WTC11 (cell line): ENCODE measurements at regions not wholly inside any gene's neighbourhood (a gene's known extent, or its start where the extent isn't known, plus 50 kb on each side); places are given as distances from the start of the nearest gene placed in this dataset.

Experiments
- ATAC-seq: fragments of 200-7000 bp; cut with Tn5 transposase; 2 replicates; pipeline ENCODE4 v1.10.0; 2021; ENCODE audit warnings: mild to moderate bottlenecking, moderate library complexity
- CTCF ChIA-PET: fragments of 300-600 bp; sonication (Branson Sonifier 250); formaldehyde crosslinking; loops from one replicate; lab custom pipeline; 2021; ENCODE audit warnings: antibody characterized with exemption; lab: Charles Lee
- POLR2A ChIA-PET: fragments of 350-600 bp; sonication (Branson Sonifier 250); formaldehyde crosslinking; loops from one replicate; lab custom pipeline; 2021; ENCODE audit warnings: antibody characterized with exemption; lab: Charles Lee
- DNase-seq: peaks from one replicate; pipeline ENCODE4 v3.0.0; 2021; ENCODE audit warnings: low spot score
- H3K27ac Mint-ChIP-seq: 2 replicates; pipeline ENCODE4 v1.8.0; 2021; ENCODE audit warnings: mixed read lengths
- H3K27me3 Mint-ChIP-seq: 2 replicates; pipeline ENCODE4 v1.8.0; 2021; ENCODE audit warnings: low read depth, mild to moderate bottlenecking, moderate library complexity, mixed read lengths
- H3K36me3 Mint-ChIP-seq: 2 replicates; pipeline ENCODE4 v1.8.0; 2021; ENCODE audit warnings: mixed read lengths
- H3K4me1 Mint-ChIP-seq: 2 replicates; pipeline ENCODE4 v1.8.0; 2022; ENCODE audit warnings: mixed read lengths
- H3K4me3 Mint-ChIP-seq: 2 replicates; pipeline ENCODE4 v1.8.0; 2021; ENCODE audit warnings: mild to moderate bottlenecking, moderate library complexity, mixed read lengths
- H3K9me3 Mint-ChIP-seq: 2 replicates; pipeline ENCODE4 v1.8.0; 2021; ENCODE audit warnings: mixed read lengths
- ATF1 ChIP-seq: sonication (generic); formaldehyde crosslinking; IDR thresholded peaks from 2 replicates; pipeline ENCODE4 v1.8.1; 2023; ENCODE audit warnings: mild to moderate bottlenecking, moderate library complexity, missing genetic modification reagents
- ATF6 ChIP-seq: sonication (generic); formaldehyde crosslinking; IDR thresholded peaks from 2 replicates; pipeline ENCODE4 v1.8.1; 2023; ENCODE audit warnings: mild to moderate bottlenecking, missing genetic modification reagents
- CBFB ChIP-seq: sonication (generic); formaldehyde crosslinking; IDR thresholded peaks from 2 replicates; pipeline ENCODE4 v1.8.1; 2022; ENCODE audit warnings: mild to moderate bottlenecking, low read depth, missing genetic modification reagents
- E2F1 ChIP-seq: sonication (generic); formaldehyde crosslinking; IDR thresholded peaks from 2 replicates; pipeline ENCODE4 v1.8.0; 2022; ENCODE audit warnings: mild to moderate bottlenecking, missing genetic modification reagents
- E2F4 ChIP-seq: sonication (generic); formaldehyde crosslinking; IDR thresholded peaks from 2 replicates; pipeline ENCODE4 v1.8.1; 2022; ENCODE audit warnings: low read depth, mild to moderate bottlenecking, moderate library complexity, missing genetic modification reagents, borderline replicate concordance
- E2F5 ChIP-seq: sonication (generic); formaldehyde crosslinking; IDR thresholded peaks from 2 replicates; pipeline ENCODE4 v1.8.1; 2022; ENCODE audit warnings: mild to moderate bottlenecking, moderate library complexity, missing genetic modification reagents
- ELF4 ChIP-seq: sonication (generic); formaldehyde crosslinking; IDR thresholded peaks from 2 replicates; pipeline ENCODE4 v1.8.1; 2022; ENCODE audit warnings: low read depth, mild to moderate bottlenecking, moderate library complexity, missing genetic modification reagents
- ERG ChIP-seq: fragments of 250-450 bp; sonication (Bioruptor Pico); IDR thresholded peaks from 2 replicates; pipeline ENCODE4 v1.8.0; 2021; ENCODE audit warnings: mild to moderate bottlenecking
- FOXJ3 ChIP-seq: sonication (generic); formaldehyde crosslinking; IDR thresholded peaks from 2 replicates; pipeline ENCODE4 v1.9.0; 2021; ENCODE audit warnings: missing genetic modification reagents, mild to moderate bottlenecking, borderline replicate concordance
- GRHL2 ChIP-seq: fragments of 250-450 bp; sonication (Bioruptor Pico); IDR thresholded peaks from 2 replicates; pipeline ENCODE4 v1.8.0; 2022; ENCODE audit warnings: mild to moderate bottlenecking, moderate library complexity; ENCODE audit not compliant: insufficient replicate concordance, severe bottlenecking
- HMGXB4 ChIP-seq: sonication (generic); formaldehyde crosslinking; IDR thresholded peaks from 2 replicates; pipeline ENCODE4 v1.8.1; 2023; ENCODE audit warnings: mild to moderate bottlenecking, moderate library complexity, missing genetic modification reagents
- MLX ChIP-seq: sonication (generic); formaldehyde crosslinking; IDR thresholded peaks from 2 replicates; pipeline ENCODE4 v1.8.1; 2023; ENCODE audit warnings: mild to moderate bottlenecking, missing genetic modification reagents, moderate library complexity
- NFE2L1 ChIP-seq: sonication (generic); formaldehyde crosslinking; IDR thresholded peaks from 2 replicates; pipeline ENCODE4 v1.8.1; 2023; ENCODE audit warnings: missing genetic modification reagents
- RELA ChIP-seq: sonication (generic); formaldehyde crosslinking; IDR thresholded peaks from 2 replicates; pipeline ENCODE4 v1.8.1; 2022; ENCODE audit warnings: missing genetic modification reagents, mild to moderate bottlenecking, borderline replicate concordance
- SMAD3 ChIP-seq: sonication (generic); formaldehyde crosslinking; IDR thresholded peaks from 2 replicates; pipeline ENCODE4 v1.8.0; 2022; ENCODE audit warnings: missing genetic modification reagents, mild to moderate bottlenecking, borderline replicate concordance
- SP1 ChIP-seq: sonication (generic); formaldehyde crosslinking; conservative IDR thresholded peaks from 2 replicates; pipeline ENCODE4 v1.8.1; 2022; ENCODE audit warnings: missing genetic modification reagents
- ZMAT4 ChIP-seq: fragments of 250-450 bp; sonication (Bioruptor Pico); IDR thresholded peaks from 2 replicates; pipeline ENCODE4 v1.9.0; 2021; ENCODE audit warnings: mild to moderate bottlenecking
- ZNF138 ChIP-seq: sonication (generic); formaldehyde crosslinking; conservative IDR thresholded peaks from 2 replicates; pipeline ENCODE4 v1.8.1; 2022; ENCODE audit warnings: mild to moderate bottlenecking, moderate library complexity, missing genetic modification reagents
- ZNF512 ChIP-seq: sonication (generic); formaldehyde crosslinking; IDR thresholded peaks from 2 replicates; pipeline ENCODE4 v1.8.1; 2022; ENCODE audit warnings: missing genetic modification reagents, borderline replicate concordance

GRCh38 chr2:7329465-7329864 lies 412.3 kb downstream of the RNF144A start (continued):
- TF ChIP-seq ATF6 (CRISPR knock-in tag) (no peak), E2F1 (CRISPR knock-in tag) (no peak), ELF4 (CRISPR knock-in tag) (no peak), SMAD3 (CRISPR knock-in tag) (no peak)

- no peak overlapping the region for H3K27ac Mint-ChIP-seq
- H3K4me1 Mint-ChIP-seq, result peaks cover 9% of the 10 kb centered on the region
- no peaks in the 10 kb centered on the region for H3K36me3 Mint-ChIP-seq
- TF ChIP-seq MLX (CRISPR knock-in tag), result no peak
- TF ChIP-seq GRHL2 (CRISPR knock-in tag), result no peak
- no peak for TF ChIP-seq ZNF138 (CRISPR knock-in tag)
- no peak for TF ChIP-seq FOXJ3
- no peak for TF ChIP-seq SP1 (CRISPR knock-in tag)
- no peak for TF ChIP-seq E2F1 (CRISPR knock-in tag)
- no peak for TF ChIP-seq E2F4 (CRISPR knock-in tag)
- no peak for TF ChIP-seq ZNF512 (CRISPR knock-in tag)
- no peak for TF ChIP-seq SMAD3 (CRISPR knock-in tag)
- no peak for TF ChIP-seq RELA (CRISPR knock-in tag)
- no peak for TF ChIP-seq CBFB (CRISPR knock-in tag)
- DNase-seq, result no peak
- POLR2A ChIA-PET, result no interaction called here
- no peak overlapping the region for H3K4me3 Mint-ChIP-seq
- CTCF ChIA-PET, result no interaction called here
- H3K27me3 Mint-ChIP-seq, result no peaks in the 10 kb centered on the region
- no peak for ATAC-seq
- peaks cover 7% of the 10 kb centered on the region; the same call in 1 of the 2 replicates for H3K9me3 Mint-ChIP-seq
Measured at GRCh38 chr2:7333189-7333765, 416.1 kb downstream of the RNF144A start.

- no peak for ATAC-seq
- ChIA-PET POLR2A (no interaction called here), CTCF (no interaction called here)
- no peak overlapping the region for H3K27ac Mint-ChIP-seq
- peaks cover 9% of the 10 kb centered on the region for H3K4me1 Mint-ChIP-seq
- no peaks in the 10 kb centered on the region for H3K27me3 Mint-ChIP-seq
- H3K36me3 Mint-ChIP-seq, result no peaks in the 10 kb centered on the region
- H3K4me3 Mint-ChIP-seq, result no peak overlapping the region
- H3K9me3 Mint-ChIP-seq, result peaks cover 12% of the 10 kb centered on the region
- no peak for DNase-seq
- TF ChIP-seq ATF1 (CRISPR knock-in tag), result no peak
- TF ChIP-seq ZMAT4 (CRISPR knock-in tag), result no peak
- TF ChIP-seq ERG (CRISPR knock-in tag), result no peak
- TF ChIP-seq NFE2L1 (CRISPR knock-in tag), result no peak
- TF ChIP-seq E2F5, result no peak
- no peak for TF ChIP-seq HMGXB4 (CRISPR knock-in tag)
Measured at GRCh38 chr2:7333960-7334493, 416.8 kb downstream of the RNF144A start.
